DMS79 treated with DMSO at 0.1 percent for 48 hours (cell line): ENCODE measurements at regions not wholly inside any gene's neighbourhood (a gene's known extent, or its start where the extent isn't known, plus 50 kb on each side); places are given as distances from the start of the nearest gene placed in this dataset.
A peak's percentile ranks its signal among the peaks of the same experiment; 100 is the strongest.

Experiments
- DNase-seq: peaks from one replicate; lab custom pipeline; 2025; lab: John Stamatoyannopoulos, UW

GRCh38 chr9:109912726-109913460, 132.9 kb downstream of the PALM2AKAP2 start:
- DNase-seq = peak; percentile 3

DNA sequence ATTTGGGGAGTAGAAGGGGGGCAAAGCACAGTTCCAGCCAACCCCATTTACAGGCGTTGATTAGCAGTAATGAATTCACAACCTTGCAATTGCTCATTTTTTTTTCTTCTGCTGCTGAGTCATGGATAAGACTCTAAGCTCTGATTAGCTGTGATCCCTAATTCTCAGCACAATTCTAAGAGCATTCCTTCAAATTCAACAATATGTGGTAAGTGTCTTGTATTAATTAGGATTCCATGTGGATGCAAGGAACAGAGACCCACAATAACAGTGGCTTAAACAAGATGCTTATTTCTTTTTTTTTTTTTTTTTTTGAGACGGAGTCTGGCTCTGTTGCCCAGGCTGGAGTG, 133.4 kb downstream of the PALM2AKAP2 start:
- no peak for DNase-seq

DNA sequence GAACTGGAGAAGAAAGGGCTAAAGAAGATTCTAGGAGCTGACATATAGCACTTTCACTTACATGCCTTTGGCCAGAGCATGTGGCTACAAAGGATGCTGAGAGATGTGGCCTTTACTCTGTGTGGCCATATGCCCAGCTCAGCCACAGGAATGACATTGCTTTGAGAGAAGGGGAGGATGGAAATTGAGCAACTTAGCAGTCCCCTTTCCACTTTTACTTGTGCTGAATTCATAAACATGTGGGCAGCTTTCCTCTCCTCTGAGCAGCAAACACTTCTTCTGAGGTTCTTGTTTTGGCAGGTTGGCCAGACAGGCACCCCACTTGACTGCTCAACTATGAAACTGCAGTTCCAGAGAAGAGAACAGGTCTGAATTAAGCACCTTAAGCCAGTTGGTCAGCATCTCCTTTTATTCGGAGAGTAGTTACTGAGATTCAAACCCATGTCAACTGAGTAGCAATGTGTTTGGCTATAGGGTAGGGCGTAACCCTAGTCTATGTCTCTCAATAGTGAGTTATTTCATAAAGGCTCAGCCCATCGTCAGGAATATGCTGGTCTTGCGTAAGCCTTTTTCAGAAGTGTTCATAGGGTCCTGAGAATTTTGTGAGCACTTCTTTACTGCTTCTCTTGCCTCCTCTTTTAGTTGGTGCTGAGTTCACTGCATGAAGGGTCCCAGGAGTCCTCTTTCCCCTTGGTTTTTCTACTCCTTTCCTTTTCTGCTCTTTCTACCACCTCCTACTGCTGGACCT, 134.5 kb downstream of the PALM2AKAP2 start:
- no peak for DNase-seq

DNA sequence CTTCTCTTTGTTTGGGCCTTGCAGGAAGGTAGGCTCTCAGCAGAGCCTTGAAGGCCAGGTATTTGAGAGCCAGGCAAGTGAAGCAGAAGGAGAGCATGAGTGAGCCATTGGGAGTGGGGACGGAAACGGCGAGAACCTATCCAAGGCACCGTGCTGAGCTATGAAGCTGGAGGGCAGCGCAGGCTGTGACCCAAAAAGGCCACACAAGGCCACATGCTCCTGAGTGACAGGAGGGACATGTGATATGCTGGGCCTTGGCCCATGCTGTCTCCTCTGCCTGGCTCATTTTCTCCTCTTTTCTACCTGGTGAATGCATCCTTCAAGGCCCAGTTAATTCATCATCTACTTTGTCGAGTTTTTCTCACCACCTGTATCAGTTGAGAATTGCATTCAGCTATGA, 136.3 kb downstream of the PALM2AKAP2 start:
- no peak for DNase-seq

GRCh38 chr9:109918339-109919163, 138.6 kb downstream of the PALM2AKAP2 start:
- DNase-seq = no peak

- DNase-seq = no peak
These were observed 139.9 kb downstream of the PALM2AKAP2 start for GRCh38 chr9:109919736-109920408.

DNA sequence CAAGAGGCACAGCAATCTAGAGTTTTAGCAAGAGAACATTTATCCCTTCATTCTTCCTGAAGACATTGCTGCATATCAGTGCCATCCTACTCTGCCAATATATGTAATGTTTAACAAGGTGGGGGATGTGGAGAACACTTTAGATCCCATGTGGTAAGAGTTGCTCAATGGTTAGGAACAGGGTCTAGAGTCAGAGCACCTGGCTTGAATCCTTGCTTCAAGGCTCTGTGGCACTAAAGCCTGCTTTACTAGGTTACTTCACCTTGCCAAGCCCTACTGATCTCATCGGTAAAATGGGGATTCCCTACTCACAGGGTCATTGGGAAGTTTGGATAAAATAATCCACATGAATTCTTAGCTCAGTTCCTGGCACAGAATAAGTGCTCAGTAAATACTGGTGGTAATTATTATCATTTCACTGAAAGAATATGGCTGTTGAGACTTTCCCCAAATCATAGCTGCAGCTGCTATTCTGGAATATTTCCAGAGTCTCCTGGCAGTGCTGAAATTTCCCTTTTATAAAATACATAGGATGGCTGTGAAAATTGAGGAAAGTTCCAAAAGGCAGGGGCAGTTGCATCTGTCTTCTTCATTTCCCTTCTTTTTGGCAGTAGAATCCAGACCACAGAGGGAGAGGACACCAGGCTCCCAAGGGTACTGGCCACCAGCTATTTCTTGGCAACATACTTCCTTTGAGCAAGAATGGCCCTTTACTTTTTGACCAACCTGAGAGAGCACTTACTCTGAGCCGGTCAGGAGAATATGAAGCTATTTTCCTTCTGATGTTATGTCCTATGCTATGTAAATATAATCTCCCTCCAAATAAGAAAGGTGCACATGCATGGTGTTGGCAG, 142.8 kb downstream of the PALM2AKAP2 start:
- DNase-seq = no peak

DNA sequence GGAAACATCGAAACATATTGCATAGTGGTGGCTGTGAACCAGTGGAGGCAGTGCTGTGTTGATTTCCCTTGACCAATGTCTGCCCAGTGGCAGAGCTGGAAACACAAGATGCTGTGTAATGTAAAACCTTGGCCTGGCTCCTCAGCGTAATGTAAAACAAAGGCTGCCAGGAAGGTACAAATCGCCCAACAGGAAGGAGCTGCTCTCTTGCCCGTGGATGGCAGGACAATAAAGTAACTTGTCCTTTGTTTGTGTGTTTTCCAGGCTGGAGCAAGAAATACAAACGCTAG, 143.4 kb downstream of the PALM2AKAP2 start:
- no peak for DNase-seq

GRCh38 chr9:109923806-109924205, 143.8 kb downstream of the PALM2AKAP2 start:
- no peak for DNase-seq

GRCh38 chr9:109925799-109926198, 145.8 kb downstream of the PALM2AKAP2 start:
- no peak for DNase-seq

- no peak for DNase-seq
These were observed 146.4 kb downstream of the PALM2AKAP2 start for GRCh38 chr9:109926421-109926869.

DNA sequence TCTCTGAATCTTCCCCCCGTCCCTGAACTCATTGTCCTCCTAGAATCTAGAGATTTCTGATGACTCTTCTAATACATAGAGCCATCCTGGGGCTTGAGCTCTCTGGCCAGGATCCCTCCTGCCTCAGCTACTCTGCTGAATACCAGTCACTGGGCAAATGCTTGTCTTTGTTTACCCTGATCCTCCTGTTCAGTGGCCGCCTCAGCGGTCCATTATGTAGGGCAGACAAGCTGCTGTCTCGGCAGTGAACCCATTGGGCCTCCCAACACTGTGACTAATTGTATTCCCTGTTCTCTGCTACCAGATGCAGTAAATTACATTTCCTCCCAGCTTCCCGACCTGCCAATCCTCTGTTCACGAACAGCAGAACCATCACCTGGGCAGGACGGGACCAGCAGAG, 151.6 kb downstream of the PALM2AKAP2 start:
- no peak for DNase-seq

DNA sequence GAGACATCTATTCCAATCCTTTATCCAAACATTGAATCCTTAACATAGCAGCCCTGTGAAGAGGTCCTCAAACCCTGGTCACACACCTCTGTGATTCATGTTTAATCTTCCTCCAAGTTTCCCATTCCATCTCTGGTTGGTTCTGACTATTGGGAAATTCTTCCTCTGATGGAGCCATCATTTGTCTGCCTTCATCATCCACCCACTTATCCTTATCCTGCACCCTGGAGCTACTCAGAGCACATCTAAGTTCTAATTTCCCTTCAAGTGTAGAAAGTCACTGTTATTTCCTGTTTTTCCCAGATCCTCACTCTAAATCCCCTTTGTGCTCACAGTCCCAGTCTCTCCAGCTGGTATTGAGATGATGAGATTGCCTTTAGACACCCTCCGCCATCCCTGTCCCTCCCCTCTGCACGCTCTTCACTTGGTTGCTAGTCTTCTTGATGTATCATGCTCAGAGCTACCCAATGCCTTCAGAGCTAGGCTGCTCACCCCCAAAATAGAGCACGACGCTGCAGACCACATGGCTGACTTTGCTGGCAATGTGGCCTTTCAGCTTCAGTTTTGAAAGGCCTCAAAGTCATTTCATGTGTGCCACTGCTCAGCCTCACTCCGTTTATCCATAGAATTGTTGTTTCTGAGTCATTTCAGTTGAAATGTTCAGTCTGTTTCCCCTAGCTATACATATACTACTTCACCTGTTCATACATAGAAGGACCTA, 154.3 kb downstream of the PALM2AKAP2 start:
- DNase-seq = no peak

- no peak for DNase-seq
These were observed 154.8 kb downstream of the PALM2AKAP2 start for GRCh38 chr9:109934857-109935215.

- no peak for DNase-seq
These were observed 155.5 kb downstream of the PALM2AKAP2 start for GRCh38 chr9:109935406-109936087.

- DNase-seq = no peak
These were observed 158.0 kb downstream of the PALM2AKAP2 start for GRCh38 chr9:109937861-109938453.

DNA sequence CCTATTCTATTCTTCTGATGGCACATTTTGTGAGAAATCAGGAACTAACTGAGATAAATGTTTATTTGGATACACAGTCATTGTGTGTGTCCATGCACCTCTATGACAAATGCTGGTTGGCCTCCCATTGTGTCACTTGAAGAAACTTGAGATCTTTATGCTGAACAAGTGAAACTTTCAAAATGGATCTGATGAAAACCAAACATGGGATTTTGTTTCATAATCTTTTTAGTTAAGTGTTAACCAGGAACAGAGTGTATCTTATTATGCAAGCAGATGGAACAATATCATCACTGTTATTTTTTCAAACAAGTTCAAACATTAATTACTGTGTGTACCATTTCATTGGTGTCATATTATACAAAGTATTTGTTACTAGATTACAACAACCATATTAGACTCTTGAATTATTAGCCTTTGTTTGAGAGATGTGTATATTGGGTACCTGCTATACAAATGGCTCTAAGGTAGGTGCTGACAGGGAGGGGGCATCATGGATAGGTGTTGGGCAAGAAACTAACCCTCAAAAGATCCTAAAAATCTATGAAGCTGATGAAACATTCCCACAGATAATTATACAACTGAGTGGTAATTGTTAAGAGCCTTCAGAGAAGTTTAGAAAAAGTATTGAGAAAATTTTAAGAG, 159.8 kb downstream of the PALM2AKAP2 start:
- no peak for DNase-seq

DNA sequence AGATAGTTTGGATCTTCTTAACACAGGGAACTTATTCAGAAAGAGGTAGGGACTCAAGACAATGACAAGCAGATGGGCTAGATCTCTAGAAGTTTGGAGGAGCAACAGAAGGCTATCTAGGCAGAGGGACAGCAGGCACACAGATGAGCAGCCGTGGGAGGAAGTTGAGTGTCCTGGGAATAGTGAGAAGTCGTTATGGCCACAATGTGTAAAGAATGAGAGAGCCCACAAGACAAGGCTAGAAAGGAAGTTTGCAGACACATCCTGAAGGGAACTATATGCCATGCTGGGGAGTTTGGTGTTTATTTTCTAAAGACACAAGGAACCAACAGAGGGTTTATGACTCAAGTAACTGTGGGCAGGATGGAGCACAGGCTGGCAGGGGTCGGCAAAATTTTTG, 160.6 kb downstream of the PALM2AKAP2 start:
- no peak for DNase-seq

DNA sequence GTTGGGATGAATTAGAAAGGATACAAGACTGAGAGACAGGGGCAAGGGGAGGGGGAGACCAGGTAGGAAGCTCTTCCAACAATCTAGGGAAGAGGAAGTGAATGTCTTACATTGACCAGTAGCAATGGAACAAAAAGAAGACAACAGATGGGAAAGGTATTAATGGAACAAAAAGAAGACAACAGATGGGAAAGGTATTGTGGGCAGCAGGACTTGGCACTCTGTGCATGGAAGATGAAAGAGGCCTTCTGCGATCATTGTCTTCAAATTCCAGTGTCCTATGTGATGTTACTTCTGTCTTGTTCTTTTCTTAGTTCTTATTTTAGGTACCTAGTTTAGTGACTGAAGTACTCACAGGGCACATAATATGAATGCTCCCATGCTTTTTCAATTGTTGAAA, 161.8 kb downstream of the PALM2AKAP2 start:
- DNase-seq = no peak
